ENCODE measurements at regions not wholly inside any gene's neighbourhood (a gene's known extent, or its start where the extent isn't known, plus 50 kb on each side); places are given as distances from the start of the nearest gene placed in this dataset.
"Not testable (repeated sequence)": the region's sequence is repeated elsewhere in the genome, so short reads cannot be mapped to it uniquely, and the experiment has no call there.

DNA sequence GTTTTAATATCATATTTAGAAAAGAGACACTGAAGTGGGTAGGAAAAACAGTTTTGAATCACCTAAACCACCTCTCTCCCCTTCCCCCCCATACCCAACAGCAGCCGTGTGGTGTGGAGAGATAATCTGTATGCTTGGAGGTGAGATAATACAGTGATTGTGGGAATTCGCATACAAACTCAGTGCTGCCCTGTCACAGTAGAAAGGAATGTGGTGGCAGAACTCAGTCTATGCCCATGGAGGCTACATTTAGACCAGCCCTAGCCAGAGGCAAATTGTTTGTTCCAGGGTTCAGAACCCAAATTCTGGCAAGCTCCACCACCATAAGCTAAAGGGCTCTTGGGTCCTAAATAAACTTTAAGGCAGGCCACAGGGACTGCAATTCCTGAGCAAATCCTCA is 827.0 kb downstream of the C12orf50 start:
- Histone ChIP-seq H3K4me3 (ENCODE audit: insufficient read depth, low read depth, low read length) (no peak overlapping the region), H3K36me3 (ENCODE audit: control insufficient read depth, insufficient read depth, low read length) (no peaks in the 10 kb centered on the region), H3K9me3 (ENCODE audit: control insufficient read depth, low read length) (no peaks in the 10 kb centered on the region), H3K27ac (ENCODE audit: insufficient read depth, low read depth, low read length, poor library complexity, severe bottlenecking) (no peak overlapping the region), H3K4me1 (ENCODE audit: control insufficient read depth, insufficient read depth, low read length) (no peaks in the 10 kb centered on the region), H3K27me3 (ENCODE audit: control insufficient read depth, insufficient read depth, low read length, poor library complexity, severe bottlenecking) (no peaks in the 10 kb centered on the region)
- 88 to 93% methylated on average over 1 to 2 of the region's 2 CpGs for WGBS, 2 experiments

DNA sequence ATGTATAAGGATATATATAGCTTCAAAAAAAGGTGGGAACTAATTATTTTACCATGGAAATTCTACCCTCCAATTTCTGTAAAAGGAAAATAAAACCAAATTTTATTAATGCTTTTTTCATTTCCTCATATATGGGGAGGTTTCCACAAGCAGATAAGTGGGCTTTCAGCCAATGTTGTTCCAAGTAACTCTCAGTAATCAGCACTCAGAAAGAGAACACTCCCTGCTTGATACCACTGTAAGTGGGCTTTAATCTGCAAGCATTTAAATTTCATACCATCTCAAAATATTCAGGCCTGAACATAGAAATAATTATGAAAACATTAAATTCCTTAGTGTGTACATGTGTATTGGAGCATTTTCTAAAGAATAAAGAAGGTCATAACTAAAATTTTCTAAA is 827.6 kb downstream of the C12orf50 start:
- no peaks in the 10 kb centered on the region for H3K9me3 ChIP-seq (ENCODE audit: control insufficient read depth, low read length)
- H3K4me1 ChIP-seq (ENCODE audit: control insufficient read depth, insufficient read depth, low read length), result no peaks in the 10 kb centered on the region
- H3K27ac ChIP-seq (ENCODE audit: insufficient read depth, low read depth, low read length, poor library complexity, severe bottlenecking), result no peak overlapping the region
- no peaks in the 10 kb centered on the region for H3K27me3 ChIP-seq (ENCODE audit: control insufficient read depth, insufficient read depth, low read length, poor library complexity, severe bottlenecking)
- no peaks in the 10 kb centered on the region for H3K36me3 ChIP-seq (ENCODE audit: control insufficient read depth, insufficient read depth, low read length)
- H3K4me3 ChIP-seq (ENCODE audit: insufficient read depth, low read depth, low read length), result no peak overlapping the region

DNA sequence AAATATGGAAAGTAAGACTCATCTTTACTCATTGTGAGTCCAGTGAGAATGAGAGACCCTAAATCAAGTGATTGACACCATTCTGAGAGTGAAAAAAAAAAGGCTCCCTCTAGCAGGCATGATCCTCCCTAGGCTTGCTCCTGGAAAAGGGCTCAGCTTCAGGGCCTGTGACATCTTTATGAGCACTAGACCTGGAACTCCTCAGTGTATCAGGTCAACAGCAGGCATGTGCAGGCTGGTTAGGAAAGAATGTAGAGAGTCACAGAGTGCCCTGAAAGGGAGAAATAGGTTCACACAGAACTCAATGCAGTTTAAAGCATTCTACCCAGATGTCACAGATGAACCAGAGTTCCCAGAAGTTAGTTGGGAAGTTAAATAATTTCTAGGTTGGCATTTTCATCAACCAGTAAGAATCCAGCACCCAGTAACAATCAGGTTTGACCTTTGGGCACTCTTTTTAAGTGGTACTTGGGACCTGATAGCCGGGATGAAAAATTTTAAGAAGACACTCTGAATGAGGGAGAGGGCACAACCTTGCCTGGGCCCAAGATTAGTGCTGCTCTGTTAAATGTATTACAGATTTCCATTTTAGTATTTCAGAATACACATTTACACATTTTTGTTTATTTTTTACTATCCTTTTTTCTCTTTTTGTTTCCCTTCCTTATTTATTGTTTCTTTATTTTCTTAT is 828.8 kb downstream of the C12orf50 start:
- Histone ChIP-seq H3K9me3 (ENCODE audit: control insufficient read depth, low read length) (no peaks in the 10 kb centered on the region), H3K36me3 (ENCODE audit: control insufficient read depth, insufficient read depth, low read length) (no peaks in the 10 kb centered on the region), H3K27me3 (ENCODE audit: control insufficient read depth, insufficient read depth, low read length, poor library complexity, severe bottlenecking) (no peaks in the 10 kb centered on the region), H3K4me1 (ENCODE audit: control insufficient read depth, insufficient read depth, low read length) (no peaks in the 10 kb centered on the region), H3K27ac (ENCODE audit: insufficient read depth, low read depth, low read length, poor library complexity, severe bottlenecking) (no peak overlapping the region), H3K4me3 (ENCODE audit: insufficient read depth, low read depth, low read length) (no peak overlapping the region)
- WGBS, 2 experiments, result 80 to 93% methylated on average over 1 of the region's 1 CpG

DNA sequence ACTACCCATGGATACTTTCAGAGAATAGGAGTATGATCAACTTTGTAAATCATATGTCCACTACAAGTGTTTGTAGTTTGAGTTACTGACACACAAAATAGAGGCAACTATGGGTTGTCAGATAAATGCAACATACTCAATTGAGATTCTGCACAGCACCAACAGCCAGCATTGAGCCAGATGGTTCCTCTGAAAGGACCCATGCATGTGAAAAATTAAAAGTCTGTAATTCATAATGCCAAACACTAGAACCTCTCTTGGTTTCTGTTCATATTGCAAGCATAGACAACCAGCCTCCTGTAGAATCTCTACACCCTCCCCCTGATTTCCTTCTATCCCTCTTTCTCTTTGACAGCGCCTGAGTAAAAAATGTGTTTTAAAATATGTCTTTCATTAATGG is 831.0 kb downstream of the C12orf50 start:
- H3K9me3 ChIP-seq (ENCODE audit: control insufficient read depth, low read length), result no peaks in the 10 kb centered on the region
- WGBS, 2 experiments, result no CpG with 5 or more reads among the region's 1 CpG
- no peaks in the 10 kb centered on the region for H3K27me3 ChIP-seq (ENCODE audit: control insufficient read depth, insufficient read depth, low read length, poor library complexity, severe bottlenecking)
- H3K27ac ChIP-seq (ENCODE audit: insufficient read depth, low read depth, low read length, poor library complexity, severe bottlenecking), result no peak overlapping the region
- H3K4me1 ChIP-seq (ENCODE audit: control insufficient read depth, insufficient read depth, low read length), result no peaks in the 10 kb centered on the region
- no peaks in the 10 kb centered on the region for H3K36me3 ChIP-seq (ENCODE audit: control insufficient read depth, insufficient read depth, low read length)
- no peak overlapping the region for H3K4me3 ChIP-seq (ENCODE audit: insufficient read depth, low read depth, low read length)

DNA sequence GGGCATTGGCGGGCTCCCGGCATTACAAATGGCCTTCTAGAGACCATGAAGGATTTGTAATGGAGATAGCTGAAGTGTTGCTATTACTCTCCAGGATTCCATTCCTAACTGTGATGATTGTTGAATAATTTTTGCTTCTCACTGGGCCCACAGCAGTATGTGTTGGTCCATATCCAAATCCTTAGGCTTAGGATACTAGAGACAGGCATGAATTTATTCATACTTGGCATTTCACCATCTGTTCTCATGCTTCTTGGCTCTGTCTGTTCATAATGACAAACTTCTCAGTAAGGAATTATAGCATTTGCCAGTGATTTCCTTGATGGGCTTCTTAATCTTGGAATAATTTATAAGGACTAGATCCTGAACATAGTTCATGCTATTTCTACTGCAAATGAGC is 832.9 kb downstream of the C12orf50 start:
- 90 to 92% methylated on average over 2 of the region's 2 CpGs for WGBS, 2 experiments
- no peaks in the 10 kb centered on the region for H3K4me1 ChIP-seq (ENCODE audit: control insufficient read depth, insufficient read depth, low read length)
- H3K27me3 ChIP-seq (ENCODE audit: control insufficient read depth, insufficient read depth, low read length, poor library complexity, severe bottlenecking), result no peaks in the 10 kb centered on the region
- H3K9me3 ChIP-seq (ENCODE audit: control insufficient read depth, low read length), result no peaks in the 10 kb centered on the region
- H3K27ac ChIP-seq (ENCODE audit: insufficient read depth, low read depth, low read length, poor library complexity, severe bottlenecking), result no peak overlapping the region
- H3K36me3 ChIP-seq (ENCODE audit: control insufficient read depth, insufficient read depth, low read length), result no peaks in the 10 kb centered on the region
- H3K4me3 ChIP-seq (ENCODE audit: insufficient read depth, low read depth, low read length), result no peak overlapping the region

DNA sequence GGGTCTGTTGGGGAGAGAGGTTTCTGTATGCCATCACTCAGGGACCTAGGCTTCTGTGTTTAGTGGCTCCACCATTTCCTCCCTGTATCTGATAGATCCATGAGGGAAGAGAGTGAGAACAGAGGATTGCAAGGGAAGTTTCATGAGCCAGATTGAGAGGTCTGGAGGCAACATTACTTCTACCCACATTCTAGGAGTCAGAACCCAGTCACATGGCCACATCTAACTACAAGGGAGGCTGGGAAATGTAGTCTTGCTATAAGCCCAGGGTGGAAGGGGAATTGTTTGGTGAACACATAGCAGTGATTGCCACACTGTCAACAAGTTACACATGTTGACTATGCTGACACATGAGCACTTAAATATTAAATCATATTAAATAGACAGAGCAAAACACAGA is 834.8 kb downstream of the C12orf50 start:
- H3K36me3 ChIP-seq (ENCODE audit: control insufficient read depth, insufficient read depth, low read length); H3K27ac ChIP-seq (ENCODE audit: insufficient read depth, low read depth, low read length, poor library complexity, severe bottlenecking); H3K4me3 ChIP-seq (ENCODE audit: insufficient read depth, low read depth, low read length); H3K4me1 ChIP-seq (ENCODE audit: control insufficient read depth, insufficient read depth, low read length); H3K27me3 ChIP-seq (ENCODE audit: control insufficient read depth, insufficient read depth, low read length, poor library complexity, severe bottlenecking); H3K9me3 ChIP-seq (ENCODE audit: control insufficient read depth, low read length): not testable (repeated sequence)

DNA sequence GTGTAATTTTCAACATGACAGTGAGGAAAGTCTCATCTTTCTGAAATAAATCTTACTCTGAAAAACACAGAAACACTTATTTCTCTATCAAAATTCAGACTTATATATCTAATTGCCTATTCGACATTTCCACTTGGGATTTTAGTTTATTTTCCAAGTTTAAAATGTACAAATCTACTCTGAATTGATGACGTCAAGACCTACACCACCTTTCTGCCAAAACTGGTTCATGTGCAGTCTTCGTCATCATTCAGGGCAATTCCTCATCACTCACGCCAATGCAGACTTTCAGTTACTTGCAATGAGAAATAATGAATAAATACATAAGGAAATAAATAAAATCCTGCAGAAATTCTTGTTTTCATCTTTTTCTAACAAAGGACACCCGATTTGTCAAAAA is 843.8 kb downstream of the C12orf50 start:
- Histone ChIP-seq H3K4me3 (ENCODE audit: insufficient read depth, low read depth, low read length) (no peak overlapping the region), H3K27ac (ENCODE audit: insufficient read depth, low read depth, low read length, poor library complexity, severe bottlenecking) (no peak overlapping the region), H3K27me3 (ENCODE audit: control insufficient read depth, insufficient read depth, low read length, poor library complexity, severe bottlenecking) (no peaks in the 10 kb centered on the region), H3K9me3 (ENCODE audit: control insufficient read depth, low read length) (no peaks in the 10 kb centered on the region), H3K36me3 (ENCODE audit: control insufficient read depth, insufficient read depth, low read length) (no peaks in the 10 kb centered on the region), H3K4me1 (ENCODE audit: control insufficient read depth, insufficient read depth, low read length) (no peaks in the 10 kb centered on the region)
- WGBS, 2 experiments, result 83 to 99% methylated on average over 3 to 4 of the region's 5 CpGs

DNA sequence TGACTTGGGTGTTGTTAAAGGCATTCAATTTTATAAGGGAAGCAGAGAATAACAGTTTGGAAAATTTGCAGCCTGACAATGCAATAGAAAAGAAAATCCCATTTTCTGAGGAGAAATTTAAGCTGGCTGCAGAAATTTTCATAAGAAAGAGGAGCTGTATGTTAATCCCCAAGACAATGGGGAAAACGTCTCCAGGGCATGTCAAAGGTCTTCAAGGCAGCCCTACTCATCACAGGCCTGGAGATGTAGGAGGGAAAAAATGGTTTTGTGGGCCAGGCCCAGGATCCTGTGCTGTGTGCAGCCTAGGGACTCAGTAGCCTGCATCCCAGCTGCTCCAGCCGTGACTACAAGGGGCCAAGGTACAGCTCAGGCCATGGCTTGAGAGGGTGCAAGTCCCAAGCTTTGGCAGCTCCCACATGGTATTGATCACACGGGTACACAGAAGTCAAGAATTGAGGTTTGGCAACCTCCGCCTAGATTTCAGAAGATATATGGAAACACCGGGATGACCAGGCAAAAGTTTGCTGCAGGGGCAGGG is 846.4 kb downstream of the C12orf50 start:
- no peak overlapping the region for H3K27ac ChIP-seq (ENCODE audit: insufficient read depth, low read depth, low read length, poor library complexity, severe bottlenecking)
- WGBS, 2 experiments, result 79 to 80% methylated on average over 5 of the region's 5 CpGs
- no peaks in the 10 kb centered on the region for H3K27me3 ChIP-seq (ENCODE audit: control insufficient read depth, insufficient read depth, low read length, poor library complexity, severe bottlenecking)
- no peaks in the 10 kb centered on the region for H3K9me3 ChIP-seq (ENCODE audit: control insufficient read depth, low read length)
- no peaks in the 10 kb centered on the region for H3K36me3 ChIP-seq (ENCODE audit: control insufficient read depth, insufficient read depth, low read length)
- H3K4me3 ChIP-seq (ENCODE audit: insufficient read depth, low read depth, low read length), result no peak overlapping the region
- no peaks in the 10 kb centered on the region for H3K4me1 ChIP-seq (ENCODE audit: control insufficient read depth, insufficient read depth, low read length)

DNA sequence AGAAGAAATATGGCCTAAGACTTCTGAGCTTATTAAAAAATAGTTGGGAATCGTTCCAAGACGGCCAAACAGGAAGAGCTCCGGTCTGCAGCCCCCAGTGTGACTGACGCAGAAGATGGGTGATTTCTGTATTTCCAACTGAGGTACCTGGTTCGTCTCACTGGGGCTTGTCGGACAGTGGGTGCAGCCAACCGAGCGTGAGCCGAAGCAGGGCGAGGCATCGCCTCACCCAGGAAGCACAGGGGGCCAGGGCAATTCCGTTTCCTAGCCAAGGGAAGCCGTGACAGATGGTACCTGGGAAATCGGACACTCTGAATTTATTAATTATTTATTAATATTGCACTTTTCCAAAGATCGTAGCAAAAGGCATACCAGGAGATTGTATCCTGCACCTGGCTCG is 857.8 kb downstream of the C12orf50 start:
- H3K27ac ChIP-seq (ENCODE audit: insufficient read depth, low read depth, low read length, poor library complexity, severe bottlenecking), result no peak overlapping the region
- no peaks in the 10 kb centered on the region for H3K4me1 ChIP-seq (ENCODE audit: control insufficient read depth, insufficient read depth, low read length)
- H3K9me3 ChIP-seq (ENCODE audit: control insufficient read depth, low read length), result peaks cover 3% of the 10 kb centered on the region
- no peaks in the 10 kb centered on the region for H3K27me3 ChIP-seq (ENCODE audit: control insufficient read depth, insufficient read depth, low read length, poor library complexity, severe bottlenecking)
- no peak overlapping the region for H3K4me3 ChIP-seq (ENCODE audit: insufficient read depth, low read depth, low read length)
- no peaks in the 10 kb centered on the region for H3K36me3 ChIP-seq (ENCODE audit: control insufficient read depth, insufficient read depth, low read length)
- WGBS, 2 experiments, result 94 to 97% methylated on average over 15 to 16 of the region's 16 CpGs

DNA sequence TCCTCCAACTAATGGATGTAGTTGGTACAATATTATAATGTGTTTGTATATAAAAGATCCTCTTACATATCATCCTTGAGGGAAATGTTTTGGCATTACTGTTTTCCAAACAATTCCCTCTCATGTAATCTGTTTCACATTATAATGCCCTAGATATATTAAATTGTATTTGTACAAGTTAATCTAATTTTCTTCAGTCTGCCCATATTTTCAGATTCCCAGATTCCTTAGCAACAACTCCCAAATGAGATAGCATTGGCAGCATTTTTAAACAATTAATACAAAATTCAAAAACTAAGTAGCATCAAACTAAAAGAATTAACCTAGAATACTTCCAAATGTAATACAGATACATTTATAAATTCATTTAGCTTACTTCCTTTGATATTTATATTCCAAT is 860.2 kb downstream of the C12orf50 start:
- Histone ChIP-seq H3K4me1 (ENCODE audit: control insufficient read depth, insufficient read depth, low read length) (no peaks in the 10 kb centered on the region), H3K4me3 (ENCODE audit: insufficient read depth, low read depth, low read length) (no peak overlapping the region), H3K27me3 (ENCODE audit: control insufficient read depth, insufficient read depth, low read length, poor library complexity, severe bottlenecking) (no peaks in the 10 kb centered on the region), H3K27ac (ENCODE audit: insufficient read depth, low read depth, low read length, poor library complexity, severe bottlenecking) (no peak overlapping the region), H3K36me3 (ENCODE audit: control insufficient read depth, insufficient read depth, low read length) (peaks cover 3% of the 10 kb centered on the region), H3K9me3 (ENCODE audit: control insufficient read depth, low read length) (peaks cover 3% of the 10 kb centered on the region)

Data from ectodermal cell (in vitro differentiated cells).